IPS DF 6.9 (cell line): ENCODE measurements at regions not wholly inside any gene's neighbourhood (a gene's known extent, or its start where the extent isn't known, plus 50 kb on each side); places are given as distances from the start of the nearest gene placed in this dataset.
"Not testable (repeated sequence)": the region's sequence is repeated elsewhere in the genome, so short reads cannot be mapped to it uniquely, and the experiment has no call there.

Source experiments
- DNase-seq: peaks from one replicate; pipeline ENCODE4 v3.0.0-alpha.2; 2013; ENCODE audit warnings: low read depth, low spot score
- H3K27ac ChIP-seq: one replicate; pipeline ENCODE4 v1.5.1; 2013; ENCODE audit warnings: low read length, control low read depth
- H3K27me3 ChIP-seq: 2 replicates; pipeline ENCODE4 v1.6.1; 2013; ENCODE audit warnings: mild to moderate bottlenecking, low read length; ENCODE audit not compliant: control insufficient read depth, insufficient read depth
- H3K36me3 ChIP-seq: 2 replicates; pipeline ENCODE4 v1.6.1; 2013; ENCODE audit warnings: low read length; ENCODE audit not compliant: control insufficient read depth, insufficient read depth
- H3K4me1 ChIP-seq: 2 replicates; pipeline ENCODE4 v1.6.1; 2013; ENCODE audit warnings: low read length; ENCODE audit not compliant: control insufficient read depth, insufficient read depth
- H3K4me3 ChIP-seq: 2 replicates; pipeline ENCODE4 v1.5.1; 2013; ENCODE audit warnings: mild to moderate bottlenecking, low read length
- H3K9me3 ChIP-seq: 2 replicates; pipeline ENCODE4 v1.6.1; 2013; ENCODE audit warnings: low read length, inconsistent platforms; ENCODE audit not compliant: control insufficient read depth, insufficient read depth
- WGBS: extraction: QIAGEN DNeasy Blood & Tissue Kit; methylation state at CpG from one replicate; pipeline ENCODE4 v1.1.7; 2013; ENCODE audit warnings: mixed read lengths, missing lambda C conversion rate; ENCODE audit not compliant: insufficient read length, insufficient coverage; 5-methylcytosine and 5-hydroxymethylcytosine counted together

- no peaks in the 10 kb centered on the region for H3K36me3 ChIP-seq
- H3K4me3 ChIP-seq = no peak overlapping the region
- WGBS = no CpG with 5 or more reads among the region's 6 CpGs
- H3K27me3 ChIP-seq = no peaks in the 10 kb centered on the region
- H3K9me3 ChIP-seq = no peaks in the 10 kb centered on the region
- no peak for DNase-seq
- no peak overlapping the region for H3K27ac ChIP-seq
- no peaks in the 10 kb centered on the region for H3K4me1 ChIP-seq
Observed at GRCh38 chr10:28997734-28998133, 291.1 kb upstream of the LYZL1 start.

GRCh38 chr10:29001801-29002200 is 287.1 kb upstream of the LYZL1 start:
- no CpG with 5 or more reads among the region's 6 CpGs for WGBS
- H3K4me1 ChIP-seq = no peaks in the 10 kb centered on the region
- H3K36me3 ChIP-seq = no peaks in the 10 kb centered on the region

GRCh38 chr10:29003014-29003413 is 285.9 kb upstream of the LYZL1 start:
- no CpG with 5 or more reads among the region's 5 CpGs for WGBS
- H3K36me3 ChIP-seq, H3K4me3 ChIP-seq, H3K9me3 ChIP-seq, H3K27ac ChIP-seq, H3K27me3 ChIP-seq, DNase-seq, H3K4me1 ChIP-seq: not testable (repeated sequence)

More at GRCh38 chr10:29001801-29002200, 287.1 kb upstream of the LYZL1 start:
- DNase-seq = no peak
- H3K9me3 ChIP-seq = no peaks in the 10 kb centered on the region
- H3K27ac ChIP-seq = no peak overlapping the region
- H3K4me3 ChIP-seq = no peak overlapping the region
- no peaks in the 10 kb centered on the region for H3K27me3 ChIP-seq

- Histone ChIP-seq H3K4me1 (no peaks in the 10 kb centered on the region), H3K27ac (no peak overlapping the region), H3K27me3 (no peaks in the 10 kb centered on the region), H3K4me3 (no peak overlapping the region), H3K36me3 (no peaks in the 10 kb centered on the region), H3K9me3 (no peaks in the 10 kb centered on the region)
- DNase-seq = no peak
- WGBS = no CpG with 5 or more reads among the region's 8 CpGs
Observed at GRCh38 chr10:29005988-29006387, 282.9 kb upstream of the LYZL1 start.

DNA sequence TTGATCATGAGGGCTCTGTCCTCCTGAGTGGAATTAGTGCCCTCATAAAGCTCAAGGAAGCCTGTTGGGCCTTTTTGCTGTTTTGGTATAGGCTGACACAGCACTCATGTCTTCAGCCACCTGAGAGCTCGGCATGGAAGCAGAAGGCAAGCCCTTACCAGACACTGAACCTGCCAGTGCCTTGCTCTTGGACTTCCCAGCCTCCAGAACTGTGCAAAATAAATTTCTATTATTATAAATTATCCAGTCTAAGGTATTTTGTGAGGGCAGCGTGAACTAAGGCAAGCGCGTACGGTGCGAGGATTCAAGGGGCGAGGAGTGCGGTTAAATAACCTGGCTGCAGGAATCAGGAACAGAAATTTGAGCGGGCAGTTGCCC is 281.5 kb upstream of the LYZL1 start:
- no peaks in the 10 kb centered on the region for H3K36me3 ChIP-seq
- no peak overlapping the region for H3K27ac ChIP-seq
- DNase-seq = no peak
- H3K27me3 ChIP-seq = no peaks in the 10 kb centered on the region
- WGBS = no CpG with 5 or more reads among the region's 9 CpGs
- no peaks in the 10 kb centered on the region for H3K9me3 ChIP-seq
- H3K4me1 ChIP-seq = no peaks in the 10 kb centered on the region
- H3K4me3 ChIP-seq = no peak overlapping the region

GRCh38 chr10:29007748-29008610 is 280.9 kb upstream of the LYZL1 start:
- H3K27ac ChIP-seq = no peak overlapping the region
- H3K4me1 ChIP-seq = no peaks in the 10 kb centered on the region
- no peaks in the 10 kb centered on the region for H3K27me3 ChIP-seq
- H3K9me3 ChIP-seq = no peaks in the 10 kb centered on the region
- no peaks in the 10 kb centered on the region for H3K36me3 ChIP-seq
- no peak overlapping the region for H3K4me3 ChIP-seq
- DNase-seq = no peak
- no CpG with 5 or more reads among the region's 10 CpGs for WGBS

DNA sequence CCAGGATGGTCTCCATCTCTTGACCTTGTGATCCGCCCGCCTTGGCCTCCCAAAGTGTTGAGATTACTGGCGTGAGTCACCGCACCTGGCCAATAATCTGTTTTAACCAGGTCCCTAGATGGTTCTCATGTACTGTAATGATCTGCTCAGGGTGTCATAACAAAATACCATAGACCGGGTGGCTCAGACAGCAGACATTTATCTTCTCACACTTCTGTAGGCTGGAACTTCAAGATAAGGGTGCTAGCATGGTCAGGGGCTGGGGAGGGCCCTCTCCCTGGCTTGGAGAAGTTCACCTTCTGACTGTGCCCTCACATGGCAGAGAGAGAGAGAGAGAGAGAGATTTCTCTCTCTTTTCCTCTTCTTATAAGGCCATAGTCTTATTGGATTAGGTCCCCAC is 279.4 kb upstream of the LYZL1 start:
- no peaks in the 10 kb centered on the region for H3K4me1 ChIP-seq
- H3K36me3 ChIP-seq = no peaks in the 10 kb centered on the region
- WGBS = no CpG with 5 or more reads among the region's 5 CpGs
- no peak overlapping the region for H3K27ac ChIP-seq
- H3K9me3 ChIP-seq = no peaks in the 10 kb centered on the region
- no peak for DNase-seq
- H3K4me3 ChIP-seq = no peak overlapping the region
- H3K27me3 ChIP-seq = no peaks in the 10 kb centered on the region

GRCh38 chr10:29011516-29011915 is 277.4 kb upstream of the LYZL1 start:
- H3K27me3 ChIP-seq = no peaks in the 10 kb centered on the region
- H3K9me3 ChIP-seq = no peaks in the 10 kb centered on the region
- DNase-seq = no peak
- no CpG with 5 or more reads among the region's 4 CpGs for WGBS
- H3K4me1 ChIP-seq = no peaks in the 10 kb centered on the region
- H3K36me3 ChIP-seq = no peaks in the 10 kb centered on the region
- H3K4me3 ChIP-seq = no peak overlapping the region
- H3K27ac ChIP-seq = no peak overlapping the region

DNA sequence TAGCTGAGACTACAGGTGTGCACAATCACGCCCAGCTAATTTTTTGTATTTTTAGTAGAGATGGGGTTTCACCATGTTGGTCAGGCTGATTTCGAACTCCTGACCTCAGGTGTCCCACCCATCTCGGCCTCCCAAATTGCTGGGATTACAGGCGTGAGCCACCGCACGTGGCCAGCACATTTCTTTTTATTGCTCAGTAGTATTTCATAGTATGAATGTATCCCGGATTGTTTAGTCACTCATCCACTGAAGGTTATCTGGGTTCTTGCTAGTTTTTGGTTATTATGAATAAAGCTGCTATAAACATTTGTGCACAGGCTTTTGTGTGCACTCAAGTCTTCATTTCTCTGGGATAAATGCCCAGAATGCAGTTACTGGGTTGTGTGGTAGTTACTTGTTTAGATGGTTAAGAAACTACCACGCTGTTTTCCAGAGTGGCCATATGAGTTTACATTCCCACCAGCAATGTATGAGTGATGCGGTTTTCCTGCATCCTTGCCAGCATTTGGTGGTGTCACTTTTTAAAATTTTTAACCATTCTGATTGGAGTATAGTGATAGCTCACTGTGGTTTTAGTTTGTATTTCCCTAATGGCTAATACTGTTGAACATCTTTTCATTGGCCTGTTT is 275.8 kb upstream of the LYZL1 start:
- WGBS = no CpG with 5 or more reads among the region's 9 CpGs

DNA sequence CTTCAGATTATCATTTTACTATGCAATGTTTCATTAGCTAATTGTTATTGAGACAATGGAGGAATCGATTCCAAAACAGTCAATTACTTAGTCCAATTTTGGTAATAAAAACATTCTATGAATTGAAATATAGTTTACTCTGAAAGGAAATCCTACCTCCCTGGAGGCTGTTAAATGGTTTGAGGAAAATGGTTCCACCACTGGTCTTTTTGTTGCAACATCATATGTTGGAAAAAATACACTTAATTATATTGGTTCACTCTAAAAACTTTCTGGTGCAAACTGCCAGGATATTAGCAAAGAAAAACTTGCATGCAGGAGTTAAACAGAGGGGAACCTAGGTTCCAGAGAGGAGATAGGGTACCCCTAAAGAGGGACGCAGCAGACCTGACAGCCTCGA is 267.3 kb upstream of the LYZL1 start:
- Histone ChIP-seq H3K9me3 (no peaks in the 10 kb centered on the region), H3K36me3 (no peaks in the 10 kb centered on the region), H3K27me3 (no peaks in the 10 kb centered on the region), H3K4me1 (peaks cover 4% of the 10 kb centered on the region; the same call in 1 of the 2 replicates), H3K4me3 (no peak overlapping the region), H3K27ac (no peak overlapping the region)
- no peak for DNase-seq
- no CpG with 5 or more reads among the region's 3 CpGs for WGBS

More for the DNA sequence above, 275.8 kb upstream of the LYZL1 start:
- DNase-seq = no peak
- no peaks in the 10 kb centered on the region for H3K36me3 ChIP-seq
- no peaks in the 10 kb centered on the region for H3K9me3 ChIP-seq
- H3K27me3 ChIP-seq = no peaks in the 10 kb centered on the region
- no peak overlapping the region for H3K27ac ChIP-seq
- H3K4me3 ChIP-seq = no peak overlapping the region
- no peaks in the 10 kb centered on the region for H3K4me1 ChIP-seq
